ENCODE measurements at regions not wholly inside any gene's neighbourhood (a gene's known extent, or its start where the extent isn't known, plus 50 kb on each side); places are given as distances from the start of the nearest gene placed in this dataset.
"Not testable (repeated sequence)": the region's sequence is repeated elsewhere in the genome, so short reads cannot be mapped to it uniquely, and the experiment has no call there.

- DNase-seq (ENCODE audit: low read depth in 2 of 2) = not testable (repeated sequence)
Measured at GRCh38 chr18:67752211-67752610, 235.7 kb upstream of the DSEL start.

DNA sequence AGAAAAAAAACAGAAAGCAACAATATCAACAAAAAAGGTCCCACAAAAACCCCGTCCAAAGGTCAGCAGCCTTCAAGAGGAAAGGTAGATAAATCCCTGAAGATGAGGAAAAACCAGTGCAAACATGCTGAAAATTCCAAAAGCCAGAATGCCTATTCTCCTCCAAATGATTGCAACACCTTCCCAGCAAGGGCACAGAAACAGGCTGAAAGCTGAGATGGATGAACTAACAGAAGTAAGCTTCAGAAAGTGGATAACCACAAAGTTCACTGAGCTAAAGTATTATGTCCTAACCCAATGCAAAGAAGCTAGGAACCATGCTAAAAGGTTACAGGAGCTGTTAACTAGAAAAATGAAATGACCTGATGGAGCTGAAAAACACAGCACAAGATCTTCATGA is 226.4 kb upstream of the DSEL start:
- DNase-seq (ENCODE audit: low read depth in 2 of 2) = no peak

- DNase-seq (ENCODE audit: low read depth in 2 of 2) = no peak
Measured at GRCh38 chr18:67742525-67742924, 226.0 kb upstream of the DSEL start.

DNA sequence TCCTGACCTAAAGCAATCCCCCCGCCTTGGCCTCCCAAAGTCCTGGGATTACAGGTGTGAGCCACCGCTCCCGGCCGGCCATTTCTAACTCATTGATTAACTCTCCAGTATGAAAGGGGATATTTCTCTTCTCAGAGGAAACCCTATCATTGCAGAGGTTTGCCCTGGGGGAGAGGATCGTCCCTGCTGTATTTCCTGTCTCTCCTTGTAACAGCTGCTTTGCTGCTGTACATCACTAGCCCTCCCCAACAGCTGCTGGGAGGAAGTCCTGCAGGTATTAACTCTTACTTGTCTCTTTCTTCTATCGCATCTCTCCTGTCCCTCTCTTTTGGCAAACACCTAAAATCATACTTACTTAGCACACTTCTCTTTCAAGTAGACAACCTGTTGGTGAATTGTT is 219.0 kb upstream of the DSEL start:
- DNase-seq (ENCODE audit: low read depth in 2 of 2) = no peak

DNA sequence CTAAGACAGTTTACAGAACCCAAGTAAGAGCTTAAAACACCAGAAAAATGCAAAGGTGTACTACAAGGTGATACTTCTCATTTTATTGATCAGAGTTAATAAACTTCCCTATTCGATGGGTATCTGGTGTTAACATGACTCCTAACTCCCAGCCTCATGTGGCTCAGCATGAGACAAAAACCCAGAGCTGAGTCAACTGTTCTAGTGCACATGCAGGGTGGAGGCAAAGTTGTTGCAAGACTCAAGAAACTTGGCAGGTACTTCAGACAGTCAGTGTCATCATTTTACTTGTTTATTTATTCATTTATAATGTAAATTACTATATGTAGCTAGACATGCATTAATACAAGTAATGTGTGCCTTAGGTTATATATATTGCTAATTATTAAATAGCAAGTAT is 216.6 kb upstream of the DSEL start:
- DNase-seq (ENCODE audit: low read depth in 2 of 2) = no peak

DNA sequence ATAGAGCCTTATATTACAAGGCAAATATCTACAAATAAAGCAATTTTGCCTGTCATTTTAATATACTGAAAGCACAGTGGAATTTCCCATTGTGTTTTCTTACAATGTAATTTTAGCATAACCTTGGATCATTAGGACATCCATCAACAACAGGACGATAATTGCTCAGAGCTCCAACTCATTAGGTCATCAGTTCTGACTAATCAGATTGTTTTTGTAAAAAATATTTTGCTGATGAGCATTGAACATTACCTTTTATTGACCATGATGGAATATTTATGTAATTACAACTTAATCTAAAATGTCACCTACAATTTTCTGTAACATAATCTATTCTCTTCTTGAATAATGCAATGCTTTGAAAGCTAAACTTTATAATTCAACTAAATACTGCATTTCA is 215.3 kb upstream of the DSEL start:
- DNase-seq (ENCODE audit: low read depth in 2 of 2) = no peak

GRCh38 chr18:67730886-67731285 is 214.4 kb upstream of the DSEL start:
- DNase-seq (ENCODE audit: low read depth in 2 of 2) = peak; percentile 20 to 25

DNA sequence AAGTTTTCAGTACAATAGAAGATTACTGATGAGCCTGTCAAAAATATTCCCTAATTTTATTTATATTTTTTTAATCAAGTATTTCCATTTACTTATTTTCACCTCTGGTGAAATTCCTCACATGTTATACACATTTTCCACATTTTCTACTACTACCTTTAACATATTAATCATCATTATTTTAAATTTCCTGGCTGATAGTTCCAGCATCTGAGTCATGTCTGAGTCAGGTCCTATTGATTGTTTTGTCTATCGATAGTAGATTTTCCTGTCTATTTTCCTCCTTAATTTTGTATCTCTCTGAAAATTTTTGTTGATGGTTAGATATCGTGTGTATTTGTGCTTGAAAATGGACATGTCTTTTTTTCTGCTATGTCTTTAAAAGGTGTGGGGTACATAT is 211.8 kb upstream of the DSEL start:
- DNase-seq (ENCODE audit: low read depth in 2 of 2) = no peak

GRCh38 chr18:67726882-67727281 is 210.4 kb upstream of the DSEL start:
- DNase-seq (ENCODE audit: low read depth in 2 of 2) = no peak

GRCh38 chr18:67717800-67718199 is 201.3 kb upstream of the DSEL start:
- no peak for DNase-seq (ENCODE audit: low read depth in 2 of 2)

DNA sequence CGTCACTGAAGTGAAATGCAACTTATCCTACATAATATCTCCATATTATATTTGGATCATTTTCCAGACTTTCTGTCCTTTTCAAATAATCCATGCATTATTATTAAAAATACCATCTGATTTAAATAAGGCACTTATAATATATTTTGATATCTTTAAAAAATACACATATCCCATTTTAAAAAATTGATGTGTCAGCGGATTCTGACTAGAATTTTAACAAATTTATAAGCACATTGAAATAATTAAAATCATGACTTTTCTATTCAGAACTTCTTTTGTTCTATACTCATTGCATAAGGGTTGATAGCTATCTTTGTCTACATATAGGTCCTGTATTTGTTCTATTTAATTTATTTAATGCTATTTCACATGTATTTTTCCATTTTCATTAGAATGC is 199.0 kb upstream of the DSEL start:
- no peak for DNase-seq (ENCODE audit: low read depth in 2 of 2)

- no peak for DNase-seq (ENCODE audit: low read depth in 2 of 2)
Measured at GRCh38 chr18:67710639-67711038, 194.1 kb upstream of the DSEL start.

- no peak for DNase-seq (ENCODE audit: low read depth in 2 of 2)
Measured at GRCh38 chr18:67705748-67706147, 189.2 kb upstream of the DSEL start.

- no peak for DNase-seq (ENCODE audit: low read depth in 2 of 2)
Measured at GRCh38 chr18:67695684-67696083, 179.2 kb upstream of the DSEL start.

DNA sequence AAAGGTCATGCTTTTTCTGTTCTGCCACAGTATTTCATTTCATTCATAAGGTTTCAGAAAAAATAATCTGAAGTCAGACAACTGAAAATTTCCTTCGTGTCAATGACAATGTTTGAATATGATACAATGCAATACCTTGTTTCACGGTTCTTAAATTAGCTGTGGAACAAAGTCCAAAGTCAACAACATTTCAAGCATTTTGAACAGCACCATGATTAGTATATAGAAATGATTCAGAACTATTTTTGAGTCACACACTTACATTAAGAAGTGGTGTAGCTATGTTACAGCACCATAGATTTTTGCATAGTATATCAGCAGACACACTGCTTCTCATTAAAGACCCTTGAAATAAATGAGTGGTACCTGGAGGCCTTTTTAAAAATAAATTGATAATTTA is 178.3 kb upstream of the DSEL start:
- DNase-seq (ENCODE audit: low read depth in 2 of 2) = no peak

DNA sequence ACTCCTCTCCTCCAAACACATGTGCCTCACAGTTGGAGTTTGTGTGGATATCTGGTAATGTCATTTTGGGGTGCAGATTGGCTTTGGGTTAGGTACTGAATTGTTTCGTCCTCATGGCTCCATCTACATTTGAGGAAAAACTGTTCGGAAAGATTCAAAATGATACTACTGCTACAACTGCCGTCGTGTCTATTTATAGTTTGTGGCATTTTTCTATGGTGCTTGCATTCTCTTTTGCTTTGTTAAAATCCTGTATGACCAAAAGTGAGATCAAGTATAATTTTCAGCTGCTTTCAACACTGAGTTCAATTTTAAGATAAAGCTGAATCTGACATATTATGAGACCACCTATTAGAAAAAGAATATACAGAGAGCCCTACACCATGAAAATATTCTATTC is 176.3 kb upstream of the DSEL start:
- DNase-seq (ENCODE audit: low read depth in 2 of 2) = no peak

GRCh38 chr18:67682516-67682915 is 166.0 kb upstream of the DSEL start:
- no peak for DNase-seq (ENCODE audit: low read depth in 2 of 2)

GRCh38 chr18:67677489-67677888 is 161.0 kb upstream of the DSEL start:
- no peak for DNase-seq (ENCODE audit: low read depth in 2 of 2)

GRCh38 chr18:67672716-67673115 is 156.2 kb upstream of the DSEL start:
- DNase-seq (ENCODE audit: low read depth in 2 of 2) = no peak

GRCh38 chr18:67672155-67672554 is 155.6 kb upstream of the DSEL start:
- peak; percentile 46 to 47 for DNase-seq (ENCODE audit: low read depth in 2 of 2)

DNA sequence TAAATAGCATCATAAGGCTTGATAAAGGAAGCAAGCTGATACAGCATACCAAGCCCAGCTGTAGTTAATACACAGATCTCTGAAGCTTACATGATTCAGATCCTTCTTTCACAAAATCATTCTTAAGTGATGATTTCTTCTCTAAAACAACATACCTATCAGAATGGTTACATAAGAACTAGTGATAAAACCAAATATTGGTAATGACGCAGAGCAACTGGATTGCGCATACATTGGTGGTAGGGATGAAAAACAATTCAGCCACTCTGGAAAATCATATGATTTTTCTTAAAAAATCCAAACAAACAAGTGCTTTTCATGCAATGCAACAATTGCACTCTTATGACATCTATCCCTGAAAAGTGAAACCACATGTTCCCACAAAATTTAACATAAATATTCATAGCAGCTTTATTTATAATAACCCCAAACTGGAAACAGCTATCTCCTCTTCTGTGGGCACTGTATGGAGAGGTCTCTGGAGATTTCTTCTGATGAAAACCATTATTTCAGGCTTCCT is 153.6 kb upstream of the DSEL start:
- DNase-seq (ENCODE audit: low read depth in 2 of 2) = peak; percentile 95 to 97

GRCh38 chr18:67665266-67665665 is 148.7 kb upstream of the DSEL start:
- peak in 1 of 2 experiments; percentile 15 for DNase-seq (ENCODE audit: low read depth in 2 of 2)

DNA sequence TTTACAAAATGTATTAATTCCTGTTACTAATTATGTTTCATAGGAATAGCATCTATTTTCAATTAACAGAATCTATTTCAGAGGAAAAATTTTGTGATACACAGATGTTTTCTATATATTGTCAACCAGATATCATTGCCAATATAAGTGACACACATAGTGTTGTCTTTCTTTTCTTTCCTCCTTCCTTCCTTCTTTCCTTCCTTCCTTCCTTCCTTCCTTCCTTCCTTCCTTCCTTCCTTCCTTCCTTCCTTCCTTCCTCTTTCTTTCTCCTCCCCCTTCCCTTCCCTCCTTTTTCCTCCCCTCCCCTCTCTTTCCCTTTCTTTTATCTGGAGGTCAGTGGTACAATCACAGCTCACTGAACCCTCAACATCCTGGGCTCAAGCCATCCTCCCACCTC is 146.5 kb upstream of the DSEL start:
- DNase-seq (ENCODE audit: low read depth in 2 of 2) = no peak

GRCh38 chr18:67661555-67661954 is 145.0 kb upstream of the DSEL start:
- no peak for DNase-seq (ENCODE audit: low read depth in 2 of 2)

DNA sequence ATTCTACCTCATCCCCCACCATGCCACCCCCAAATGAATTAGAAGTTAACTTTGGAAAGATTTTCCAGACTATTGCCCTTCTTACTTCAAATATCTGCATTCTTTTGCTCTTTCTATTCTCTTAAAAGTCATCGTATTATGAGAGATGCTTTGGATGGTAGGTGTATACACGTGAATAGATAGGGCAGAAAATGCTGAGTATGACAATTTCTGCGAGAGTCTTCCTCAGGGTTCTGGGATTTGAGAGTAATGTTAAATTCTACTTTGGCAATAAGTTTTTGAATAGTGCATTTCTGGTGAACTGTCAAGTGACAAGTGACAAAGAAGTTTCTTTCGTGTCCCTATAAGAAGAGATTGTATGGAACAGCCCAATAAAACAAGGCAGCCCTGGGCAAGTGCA is 137.6 kb upstream of the DSEL start:
- DNase-seq (ENCODE audit: low read depth in 2 of 2) = no peak
